NT2/D1 (cell line): ENCODE measurements at regions not wholly inside any gene's neighbourhood (a gene's known extent, or its start where the extent isn't known, plus 50 kb on each side); places are given as distances from the start of the nearest gene placed in this dataset.

Experiments
- SUZ12 ChIP-seq: IDR thresholded peaks from 2 replicates; pipeline ENCODE4 v1.6.1; 2011; ENCODE audit not compliant: insufficient read length, insufficient read depth; ENCODE audit errors: extremely low read depth
- YY1 ChIP-seq: IDR thresholded peaks from 2 replicates; pipeline ENCODE4 v1.6.1; 2011; ENCODE audit not compliant: insufficient read length, insufficient read depth
- ZNF274 ChIP-seq: IDR thresholded peaks from 2 replicates; pipeline ENCODE4 v1.6.1; 2011; ENCODE audit warnings: mild to moderate bottlenecking, low read depth, low read length

- TF ChIP-seq YY1 (no peak), ZNF274 (no peak), SUZ12 (no peak)
These were observed 724.6 kb downstream of the ADGRL2 start for GRCh38 chr1:82525378-82525777.
